ENCODE measurements at regions not wholly inside any gene's neighbourhood (a gene's known extent, or its start where the extent isn't known, plus 50 kb on each side); places are given as distances from the start of the nearest gene placed in this dataset.

DNA sequence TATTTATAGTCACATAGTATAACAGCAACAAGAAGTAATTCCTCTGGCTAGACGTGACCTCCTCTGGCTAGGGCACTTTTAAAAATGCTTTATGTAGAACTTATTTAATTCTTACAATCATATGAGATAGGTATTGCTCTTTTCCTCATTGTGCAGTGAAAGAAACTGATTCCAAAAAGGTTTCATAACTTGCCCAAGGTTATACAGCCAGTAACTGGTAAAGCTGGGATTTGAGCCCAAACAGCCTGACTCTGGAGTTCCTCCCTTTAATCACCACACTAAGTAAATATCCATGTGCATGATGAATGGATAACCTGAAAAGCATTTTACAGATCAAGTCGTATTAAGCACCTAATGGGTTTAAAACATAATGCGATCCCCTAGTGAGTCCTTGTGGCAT, 214.6 kb downstream of the PRL start:
- WGBS, 2 donors = 73 to 79% methylated on average over 3 of the region's 3 CpGs
- no peak for DNase-seq (ENCODE audit: low spot score in 2 of 2)
- no peak overlapping the region for H3K27ac ChIP-seq
- H3K36me3 ChIP-seq = no peaks in the 10 kb centered on the region
- no peaks in the 10 kb centered on the region for H3K9me3 ChIP-seq
- no peak for TF ChIP-seq POLR2A (IDR thresholded peaks at IDR 0.05)
- TF ChIP-seq, protein P1, sequence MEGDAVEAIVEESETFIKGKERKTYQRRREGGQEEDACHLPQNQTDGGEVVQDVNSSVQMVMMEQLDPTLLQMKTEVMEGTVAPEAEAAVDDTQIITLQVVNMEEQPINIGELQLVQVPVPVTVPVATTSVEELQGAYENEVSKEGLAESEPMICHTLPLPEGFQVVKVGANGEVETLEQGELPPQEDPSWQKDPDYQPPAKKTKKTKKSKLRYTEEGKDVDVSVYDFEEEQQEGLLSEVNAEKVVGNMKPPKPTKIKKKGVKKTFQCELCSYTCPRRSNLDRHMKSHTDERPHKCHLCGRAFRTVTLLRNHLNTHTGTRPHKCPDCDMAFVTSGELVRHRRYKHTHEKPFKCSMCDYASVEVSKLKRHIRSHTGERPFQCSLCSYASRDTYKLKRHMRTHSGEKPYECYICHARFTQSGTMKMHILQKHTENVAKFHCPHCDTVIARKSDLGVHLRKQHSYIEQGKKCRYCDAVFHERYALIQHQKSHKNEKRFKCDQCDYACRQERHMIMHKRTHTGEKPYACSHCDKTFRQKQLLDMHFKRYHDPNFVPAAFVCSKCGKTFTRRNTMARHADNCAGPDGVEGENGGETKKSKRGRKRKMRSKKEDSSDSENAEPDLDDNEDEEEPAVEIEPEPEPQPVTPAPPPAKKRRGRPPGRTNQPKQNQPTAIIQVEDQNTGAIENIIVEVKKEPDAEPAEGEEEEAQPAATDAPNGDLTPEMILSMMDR (IDR thresholded peaks at IDR 0.05) = no peak
- no peak for TF ChIP-seq EP300 (IDR thresholded peaks at IDR 0.05)
- H3K27me3 ChIP-seq = no peaks in the 10 kb centered on the region
- no peak overlapping the region for H3K4me3 ChIP-seq
- H3K4me1 ChIP-seq = peaks cover 0 to 2% (median 0%) of the 10 kb centered on the region in 4 donors

DNA sequence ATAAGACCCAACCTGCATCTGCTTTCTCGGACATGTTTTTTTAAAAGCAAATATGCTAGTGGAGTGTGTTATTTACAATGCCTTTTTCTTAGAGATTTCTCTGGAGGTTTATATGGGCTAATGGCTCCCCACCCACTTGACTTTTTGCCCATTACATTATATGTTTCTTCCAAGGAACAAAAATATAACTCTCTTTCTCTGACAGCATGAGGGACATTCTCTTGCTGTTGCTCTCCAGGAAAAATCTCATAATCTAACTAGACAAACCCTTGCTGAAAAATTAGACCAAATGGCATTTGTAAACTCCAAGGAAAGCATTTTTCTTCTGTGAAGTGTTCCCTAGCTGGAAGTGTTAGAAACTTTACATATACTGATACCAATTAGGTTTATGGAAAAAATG, 213.7 kb downstream of the PRL start:
- no peak for TF ChIP-seq EP300 (IDR thresholded peaks at IDR 0.05)
- TF ChIP-seq, protein P1 (IDR thresholded peaks at IDR 0.05) = no peak
- TF ChIP-seq POLR2A (IDR thresholded peaks at IDR 0.05) = no peak
- WGBS, 2 donors = 63 to 74% methylated on average over 1 of the region's 1 CpG
- H3K27ac ChIP-seq = no peak overlapping the region
- no peaks in the 10 kb centered on the region for H3K27me3 ChIP-seq
- peaks cover 0 to 2% (median 0%) of the 10 kb centered on the region in 4 donors for H3K4me1 ChIP-seq
- no peaks in the 10 kb centered on the region for H3K9me3 ChIP-seq
- no peaks in the 10 kb centered on the region for H3K36me3 ChIP-seq
- no peak for DNase-seq (ENCODE audit: low spot score in 2 of 2)
- H3K4me3 ChIP-seq = no peak overlapping the region

DNA sequence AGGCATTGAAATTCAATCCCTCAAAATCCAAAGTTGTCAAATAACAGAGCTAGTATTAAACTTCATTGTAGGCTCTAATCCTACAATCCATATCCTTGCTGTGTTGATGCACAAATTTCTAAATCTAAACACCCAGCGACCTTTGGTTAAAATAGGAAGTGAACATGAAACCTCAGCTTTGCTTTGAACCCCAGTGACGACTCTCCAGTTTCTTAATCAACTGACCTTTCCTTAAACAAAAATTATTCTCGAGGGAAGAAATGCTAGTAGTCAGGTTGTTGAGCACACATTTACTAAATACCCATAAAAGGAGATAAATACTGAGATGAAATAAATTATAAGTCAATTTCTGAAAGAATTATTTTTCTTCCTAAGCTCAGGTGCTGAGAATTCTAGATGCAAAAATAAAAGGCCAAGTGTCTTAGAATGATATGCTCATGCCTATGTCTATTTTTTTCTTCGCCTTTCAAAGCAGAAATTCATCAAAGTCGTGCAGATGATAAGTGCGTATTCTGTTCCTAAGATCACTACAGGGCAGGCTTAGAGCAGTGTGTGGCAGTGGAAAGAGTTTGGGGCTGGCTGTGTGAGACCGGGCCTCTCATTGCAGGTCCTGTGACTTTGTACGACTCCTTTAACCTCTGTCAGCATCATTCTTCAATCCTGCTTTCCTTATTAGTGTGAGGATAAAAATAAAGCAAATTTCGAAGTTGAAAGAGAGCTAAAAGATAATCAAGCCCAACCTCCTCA, 208.7 kb downstream of the PRL start:
- TF ChIP-seq EP300 (IDR thresholded peaks at IDR 0.05) = no peak
- TF ChIP-seq, protein P1 (IDR thresholded peaks at IDR 0.05) = no peak
- no peak for TF ChIP-seq POLR2A (IDR thresholded peaks at IDR 0.05)
- H3K4me3 ChIP-seq = no peak overlapping the region
- H3K27me3 ChIP-seq = no peaks in the 10 kb centered on the region
- WGBS, 2 donors = 75% methylated on average over 9 of the region's 9 CpGs
- H3K9me3 ChIP-seq = no peaks in the 10 kb centered on the region
- H3K27ac ChIP-seq = no peak overlapping the region
- H3K4me1 ChIP-seq = no peaks in the 10 kb centered on the region
- DNase-seq (ENCODE audit: low spot score in 2 of 2) = no peak
- no peaks in the 10 kb centered on the region for H3K36me3 ChIP-seq

DNA sequence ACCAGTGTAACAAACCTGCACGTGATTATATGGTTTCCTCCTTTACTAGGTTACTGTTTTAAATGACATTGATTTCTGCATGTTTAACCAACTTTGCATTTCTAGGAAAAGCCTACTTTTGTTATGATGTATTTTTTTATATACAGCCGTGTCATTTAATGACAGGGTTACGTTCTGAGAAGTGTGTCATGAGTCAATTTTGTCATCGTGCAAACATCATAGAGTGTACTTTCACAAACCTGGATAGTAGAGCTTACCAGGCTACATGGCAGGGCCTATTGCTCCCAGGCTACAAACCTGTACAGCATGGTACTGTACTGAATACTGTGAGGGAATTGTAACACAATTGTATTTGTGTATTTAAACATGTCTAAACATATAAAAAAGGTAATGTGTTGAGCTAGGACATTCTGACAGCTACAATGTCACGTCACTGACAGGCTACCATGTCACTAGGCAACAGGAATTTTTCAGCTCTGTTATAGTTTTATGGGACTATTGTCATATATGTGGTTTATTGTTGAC, 205.3 kb downstream of the PRL start:
- Histone ChIP-seq H3K4me3 (no peak overlapping the region), H3K9me3 (no peaks in the 10 kb centered on the region), H3K27me3 (no peaks in the 10 kb centered on the region), H3K36me3 (no peaks in the 10 kb centered on the region), H3K4me1 (no peaks in the 10 kb centered on the region), H3K27ac (no peak overlapping the region)
- no peak for TF ChIP-seq POLR2A (IDR thresholded peaks at IDR 0.05)
- TF ChIP-seq EP300 (IDR thresholded peaks at IDR 0.05) = no peak
- TF ChIP-seq, protein P1 (IDR thresholded peaks at IDR 0.05) = no peak
- DNase-seq (ENCODE audit: low spot score in 2 of 2) = no peak
- WGBS, 2 donors = 89 to 91% methylated on average over 5 of the region's 5 CpGs

DNA sequence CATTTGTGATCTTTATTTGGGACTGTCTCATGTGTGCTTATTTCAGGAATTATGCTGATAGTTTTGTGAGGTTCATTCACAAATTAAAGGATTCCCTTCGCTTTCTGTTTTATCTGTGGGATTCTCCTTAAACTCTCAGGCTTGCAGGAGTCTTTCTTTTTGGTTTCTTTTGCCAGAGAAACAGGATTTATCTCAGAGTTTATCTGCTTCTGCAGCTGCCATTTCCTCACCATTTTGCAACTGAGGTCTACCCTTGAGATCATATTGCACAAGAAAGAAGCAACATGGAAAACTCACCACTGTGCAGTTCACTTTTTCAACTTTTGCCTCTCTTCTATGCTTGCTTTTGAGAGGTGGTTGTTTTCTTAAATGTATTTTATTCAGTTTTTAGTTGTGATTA, 201.0 kb downstream of the PRL start:
- H3K27me3 ChIP-seq = no peaks in the 10 kb centered on the region
- H3K27ac ChIP-seq = no peak overlapping the region
- H3K4me3 ChIP-seq = no peak overlapping the region
- H3K36me3 ChIP-seq = no peaks in the 10 kb centered on the region
- no peaks in the 10 kb centered on the region for H3K9me3 ChIP-seq
- H3K4me1 ChIP-seq = no peaks in the 10 kb centered on the region
- TF ChIP-seq POLR2A (IDR thresholded peaks at IDR 0.05) = no peak
- TF ChIP-seq, protein P1 (IDR thresholded peaks at IDR 0.05) = no peak
- DNase-seq (ENCODE audit: low spot score in 2 of 2) = no peak
- WGBS, 2 donors = 91 to 96% methylated on average over 1 of the region's 1 CpG
